Caco-2 (cell line): ENCODE measurements at regions not wholly inside any gene's neighbourhood (a gene's known extent, or its start where the extent isn't known, plus 50 kb on each side); places are given as distances from the start of the nearest gene placed in this dataset.

Experiments used
- BruUV-seq: library from RNA; stranded (reverse); fragments of 400-500 nt; replicated peaks from 2 replicates; lab custom pipeline; 2021; lab: Mats Ljungman, UMichigan
- CTCF ChIA-PET: fragments of 300-600 bp; sonication (Branson Sonifier 250); formaldehyde crosslinking; loops from one replicate; lab custom pipeline; 2022; ENCODE audit warnings: antibody characterized with exemption; lab: Charles Lee
- POLR2A ChIA-PET: fragments of 300-600 bp; sonication (Branson Sonifier 250); formaldehyde crosslinking; loops from one replicate; lab custom pipeline; 2022; ENCODE audit warnings: antibody characterized with exemption; lab: Charles Lee
- DNase-seq, 2 experiments: peaks; one replicate each; pipeline versions ENCODE4 v3.0.0 to v3.0.0-alpha.2; 2020 to 2022
- H3K27me3 ChIP-seq: replicated peaks from 2 replicates; pipeline ENCODE4 v1.6.0; 2011; ENCODE audit warnings: low read length; ENCODE audit not compliant: control insufficient read depth, insufficient read depth
- H3K36me3 ChIP-seq: 2 replicates; pipeline ENCODE4 v1.5.1; 2011; ENCODE audit warnings: low read length; ENCODE audit not compliant: control insufficient read depth, insufficient read depth
- H3K4me1 ChIP-seq: fragments of 250-450 bp; sonication (Bioruptor Pico); 2 replicates; pipeline ENCODE4 v1.5.1; 2020; ENCODE audit warnings: mild to moderate bottlenecking
- H3K4me3 ChIP-seq: 2 replicates; pipeline ENCODE4 v1.5.1; 2011; ENCODE audit warnings: low read depth, mild to moderate bottlenecking, control low read depth, low read length
- H3K9me3 ChIP-seq: fragments of 250-450 bp; sonication (Bioruptor Pico); 2 replicates; pipeline ENCODE4 v1.5.1; 2020; ENCODE audit warnings: mild to moderate bottlenecking, moderate library complexity
- H3K27ac Mint-ChIP-seq: one replicate; pipeline ENCODE4 v1.8.0; 2022; ENCODE audit warnings: mixed read lengths; ENCODE audit not compliant: unreplicated experiment
- H3K27me3 Mint-ChIP-seq: one replicate; pipeline ENCODE4 v1.8.0; 2022; ENCODE audit warnings: mixed read lengths; ENCODE audit not compliant: insufficient read depth, unreplicated experiment
- H3K36me3 Mint-ChIP-seq: one replicate; pipeline ENCODE4 v1.8.0; 2022; ENCODE audit warnings: mild to moderate bottlenecking, mixed read lengths; ENCODE audit not compliant: insufficient read depth, unreplicated experiment
- H3K4me1 Mint-ChIP-seq: one replicate; pipeline ENCODE4 v1.8.0; 2022; ENCODE audit warnings: low read depth, mixed read lengths; ENCODE audit not compliant: unreplicated experiment
- H3K4me3 Mint-ChIP-seq: one replicate; pipeline ENCODE4 v1.8.0; 2022; ENCODE audit warnings: mild to moderate bottlenecking, moderate library complexity, mixed read lengths; ENCODE audit not compliant: unreplicated experiment
- H3K9me3 Mint-ChIP-seq: one replicate; pipeline ENCODE4 v1.8.0; 2022; ENCODE audit warnings: mixed read lengths; ENCODE audit not compliant: unreplicated experiment
- CTCF ChIP-seq, 2 experiments: fragments of 200-600 bp in 1 of 2; IDR thresholded peaks; 1 replicate in 1 of 2; 2 replicates in 1 of 2; pipeline versions ENCODE4 v1.5.1 to v1.8.0; 2011 to 2022; ENCODE audit warnings: antibody characterized with exemption in 1 of 2, control low read depth in 1 of 2, inconsistent platforms in 1 of 2, low read depth in 1 of 2, low read length in 1 of 2, mild to moderate bottlenecking in 1 of 2, moderate library complexity in 1 of 2; ENCODE audit not compliant: insufficient read depth in 1 of 2, severe bottlenecking in 1 of 2, unreplicated experiment in 1 of 2
- intact Hi-C: fragments of 100-400 bp; cut with micrococcal nuclease; formaldehyde crosslinking; loops from one replicate; pipeline ENCODE4 v1.10.0; 2022; ENCODE audit not compliant: unreplicated experiment

DNA sequence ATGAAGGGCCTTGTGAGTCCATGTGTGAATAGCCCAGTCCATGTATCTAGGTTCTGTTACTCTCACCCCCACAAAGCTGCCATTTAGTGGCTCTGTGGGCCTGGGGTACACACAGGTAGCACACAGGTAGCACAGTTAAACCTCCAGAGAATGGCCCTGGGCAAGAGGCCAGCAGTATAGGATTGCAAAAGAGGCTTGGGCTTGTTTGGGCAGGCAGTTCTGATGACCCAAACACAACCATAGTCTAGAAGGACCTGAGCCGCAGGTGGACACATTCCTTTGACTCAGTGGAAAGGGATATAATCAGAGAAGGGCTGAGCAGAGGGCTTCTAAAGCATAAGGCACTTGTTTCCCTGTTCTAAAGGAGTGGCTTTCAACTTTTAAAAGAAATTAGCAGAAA lies 326.8 kb upstream of the SGCD start:
- Histone ChIP-seq H3K27me3 (no peaks in the 10 kb centered on the region), H3K9me3 (no peaks in the 10 kb centered on the region), H3K4me1 (no peaks in the 10 kb centered on the region), H3K36me3 (no peaks in the 10 kb centered on the region), H3K4me3 (no peak overlapping the region)
- intact Hi-C loops, result no loop called here
- Mint-ChIP-seq H3K4me1 (no peaks in the 10 kb centered on the region), H3K27ac (no peak overlapping the region), H3K9me3 (no peaks in the 10 kb centered on the region), H3K4me3 (no peak overlapping the region), H3K36me3 (no peaks in the 10 kb centered on the region), H3K27me3 (no peaks in the 10 kb centered on the region)
- CTCF ChIA-PET, result no interaction called here
- no TSS peak for BruUV-seq
- POLR2A ChIA-PET, result no interaction called here
- DNase-seq, result no peak
- no peak for TF ChIP-seq CTCF (IDR thresholded peaks at IDR 0.05; ENCODE audit: insufficient read depth in 1 of 2, low read depth in 1 of 2, low read length in 1 of 2, severe bottlenecking in 1 of 2, unreplicated experiment in 1 of 2)

DNA sequence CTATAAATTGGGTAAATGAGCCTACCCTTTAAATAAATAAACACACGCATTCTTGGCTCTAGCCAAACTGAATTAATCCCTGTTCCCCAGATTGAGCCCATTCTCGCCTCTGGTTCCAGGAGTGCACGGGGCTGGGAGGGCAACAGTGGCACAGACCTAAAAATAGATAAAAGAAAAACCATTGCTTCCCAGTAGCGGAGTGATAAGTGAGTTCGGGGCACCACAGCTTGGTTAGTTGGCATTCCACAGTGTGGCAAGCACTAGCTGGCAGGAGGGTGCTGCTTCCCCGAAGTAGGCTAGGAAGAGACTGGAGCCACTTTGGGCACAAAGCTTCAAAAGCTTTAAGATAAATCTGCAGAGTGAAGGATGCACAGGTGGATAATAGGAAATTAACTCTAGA lies 322.2 kb upstream of the SGCD start:
- H3K4me1 ChIP-seq, result no peaks in the 10 kb centered on the region
- ChIA-PET CTCF (no interaction called here), POLR2A (no interaction called here)
- no peaks in the 10 kb centered on the region for H3K4me1 Mint-ChIP-seq
- H3K9me3 ChIP-seq, result no peaks in the 10 kb centered on the region
- intact Hi-C loops, result no loop called here
- no peaks in the 10 kb centered on the region for H3K36me3 Mint-ChIP-seq
- no peaks in the 10 kb centered on the region for H3K36me3 ChIP-seq
- H3K4me3 ChIP-seq, result no peak overlapping the region
- DNase-seq, result no peak
- BruUV-seq, result no TSS peak
- no peaks in the 10 kb centered on the region for H3K27me3 ChIP-seq
- no peak overlapping the region for H3K27ac Mint-ChIP-seq
- no peak overlapping the region for H3K4me3 Mint-ChIP-seq
- TF ChIP-seq CTCF (IDR thresholded peaks at IDR 0.05; ENCODE audit: insufficient read depth in 1 of 2, low read depth in 1 of 2, low read length in 1 of 2, severe bottlenecking in 1 of 2, unreplicated experiment in 1 of 2), result no peak
- no peaks in the 10 kb centered on the region for H3K9me3 Mint-ChIP-seq
- no peaks in the 10 kb centered on the region for H3K27me3 Mint-ChIP-seq

- H3K27me3 ChIP-seq, result no peaks in the 10 kb centered on the region
- H3K9me3 ChIP-seq, result no peaks in the 10 kb centered on the region
- Mint-ChIP-seq H3K4me3 (no peak overlapping the region), H3K27me3 (no peaks in the 10 kb centered on the region), H3K36me3 (no peaks in the 10 kb centered on the region), H3K9me3 (no peaks in the 10 kb centered on the region), H3K4me1 (no peaks in the 10 kb centered on the region), H3K27ac (no peak overlapping the region)
- H3K4me1 ChIP-seq, result no peaks in the 10 kb centered on the region
- BruUV-seq, result no TSS peak
- CTCF ChIA-PET, result no interaction called here
- H3K4me3 ChIP-seq, result no peak overlapping the region
- intact Hi-C loops, result no loop called here
- no peak for TF ChIP-seq CTCF (IDR thresholded peaks at IDR 0.05; ENCODE audit: insufficient read depth in 1 of 2, low read depth in 1 of 2, low read length in 1 of 2, severe bottlenecking in 1 of 2, unreplicated experiment in 1 of 2)
- no peaks in the 10 kb centered on the region for H3K36me3 ChIP-seq
- no peak for DNase-seq
- POLR2A ChIA-PET, result no interaction called here
Measured at GRCh38 chr5:156006026-156006647, 320.8 kb upstream of the SGCD start.
